Hepatocyte (in vitro differentiated cells): ENCODE measurements at regions not wholly inside any gene's neighbourhood (a gene's known extent, or its start where the extent isn't known, plus 50 kb on each side); places are given as distances from the start of the nearest gene placed in this dataset.

Source experiments
- CTCF ChIP-seq: fragments of 200-600 bp; sonication (generic); IDR thresholded peaks from 2 replicates; pipeline ENCODE4 v1.5.1; 2016; ENCODE audit warnings: antibody characterized with exemption, mild to moderate bottlenecking; ENCODE audit not compliant: poor library complexity
- EZH2 ChIP-seq: fragments of 200-600 bp; sonication (generic); IDR thresholded peaks from 2 replicates; pipeline ENCODE4 v1.6.1; 2016; ENCODE audit warnings: antibody characterized with exemption, mild to moderate bottlenecking, borderline replicate concordance

DNA sequence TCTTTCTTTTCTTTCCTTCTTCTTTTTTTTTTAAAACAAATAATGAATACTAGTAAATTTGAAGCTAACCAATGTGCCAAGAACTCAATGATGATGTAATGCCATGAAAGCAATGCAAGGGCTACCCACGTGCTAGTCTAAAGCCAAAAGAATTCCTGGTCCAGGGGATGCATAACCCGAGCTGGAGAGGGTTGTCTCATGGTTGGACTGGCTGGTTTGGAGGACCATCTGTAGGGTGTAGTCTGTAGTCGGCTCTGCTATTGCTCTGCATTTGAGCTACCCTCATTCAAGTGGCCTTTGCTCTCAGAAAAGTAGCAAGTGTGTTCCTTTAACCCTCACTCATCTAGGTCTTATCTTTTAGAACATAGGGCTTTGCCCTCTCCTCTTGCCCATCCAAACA, 469.6 kb upstream of the CELF4 start:
- TF ChIP-seq CTCF = no peak
- TF ChIP-seq EZH2 = no peak
